K562 (cell line): ENCODE measurements at regions not wholly inside any gene's neighbourhood (a gene's known extent, or its start where the extent isn't known, plus 50 kb on each side); places are given as distances from the start of the nearest gene placed in this dataset.

ENCODE experiments used
- ATAC-seq: fragments of 200-7000 bp; cut with Tn5 transposase; 3 replicates; pipeline ENCODE4 v1.9.1; 2020; ENCODE audit warnings: moderate library complexity
- BruUV-seq: library from RNA; stranded (reverse); fragments of 400-500 nt; replicated peaks from 2 replicates; lab custom pipeline; 2021; lab: Mats Ljungman, UMichigan
- CTCF ChIA-PET: fragments of 300-600 bp; formaldehyde crosslinking; extraction: SDS; loops from one replicate; lab custom pipeline; 2021; ENCODE audit warnings: low intra/inter-chr PET ratio; lab: Yijun Ruan, JAX
- POLR2A ChIA-PET: fragments of 300-600, 350-650 bp; sonication (Branson Sonifier 250); formaldehyde crosslinking; extraction: SDS; loops from one replicate; lab custom pipeline; 2021; ENCODE audit warnings: antibody characterized with exemption, inconsistent platforms; lab: Yijun Ruan, JAX
- DNase-seq, 4 experiments: peaks; one replicate each; pipeline versions ENCODE4 v3.0.0 to v3.0.0-alpha.2; 2011 to 2018; ENCODE audit warnings: low spot score in 3 of 4, mixed read lengths in 3 of 4; ENCODE audit errors: extremely low read depth in 1 of 4
- FAIRE-seq: peaks from 2 replicates; lab custom pipeline; 2011; peaks lifted over from hg19 to GRCh38; lab: Jason Lieb, UNC
- H2AFZ ChIP-seq: 2 replicates; pipeline ENCODE4 v1.6.0; 2011; ENCODE audit warnings: low read depth, low read length, control low read depth, inconsistent platforms
- H3K27ac ChIP-seq: fragments of 200-600 bp; 3 replicates; pipeline ENCODE4 v1.8.0; 2011; ENCODE audit warnings: low read depth, mild to moderate bottlenecking, control low read depth, inconsistent platforms, low read length, moderate library complexity, mixed read lengths; ENCODE audit errors: extremely low read depth
- H3K27me3 ChIP-seq, 2 experiments: fragments of 300-600 bp in 1 of 2; 2 replicates in 1 of 2; 3 replicates in 1 of 2; pipeline versions ENCODE4 v1.6.0 to v1.8.0; 2011; ENCODE audit warnings: inconsistent platforms in 2 of 2, low read length in 2 of 2, mild to moderate bottlenecking in 1 of 2, mixed read lengths in 1 of 2, moderate library complexity in 1 of 2; ENCODE audit not compliant: control insufficient read depth in 2 of 2, insufficient read depth in 2 of 2
- H3K36me3 ChIP-seq: fragments of 300-600 bp; 3 replicates; pipeline ENCODE4 v1.8.0; 2011; ENCODE audit warnings: mild to moderate bottlenecking, low read length, inconsistent platforms; ENCODE audit not compliant: control insufficient read depth, insufficient read depth
- H3K4me1 ChIP-seq, 2 experiments: fragments of 200-600 bp in 1 of 2; replicated peaks in 1 of 2; 2 replicates in 1 of 2; 3 replicates in 1 of 2; pipeline versions ENCODE4 v1.5.1 to v1.8.0; 2011; ENCODE audit warnings: inconsistent platforms in 2 of 2, low read length in 2 of 2, mild to moderate bottlenecking in 1 of 2, mixed read lengths in 1 of 2, moderate library complexity in 1 of 2; ENCODE audit not compliant: control insufficient read depth in 2 of 2, insufficient read depth in 2 of 2
- H3K4me2 ChIP-seq: 2 replicates; pipeline ENCODE4 v1.6.1; 2011; ENCODE audit warnings: low read length, control low read depth, inconsistent platforms, mixed read lengths; ENCODE audit not compliant: insufficient read depth
- H3K4me3 ChIP-seq: fragments of 200-600 bp; sonication (generic), shearing (Covaris generic); 2 replicates; pipeline ENCODE4 v1.5.1; 2016; ENCODE audit warnings: control low read depth, inconsistent platforms
- H3K79me2 ChIP-seq: fragments of 200-600 bp; 3 replicates; pipeline ENCODE4 v1.8.0; 2011; ENCODE audit warnings: low read length, inconsistent platforms; ENCODE audit not compliant: control insufficient read depth, insufficient read depth
- H3K9ac ChIP-seq, 2 experiments: 2 replicates each; pipeline versions ENCODE4 v1.6.0 to v1.6.1; 2011; ENCODE audit warnings: low read depth in 2 of 2, low read length in 2 of 2, control low read depth in 1 of 2, inconsistent platforms in 1 of 2, mild to moderate bottlenecking in 1 of 2, mixed read lengths in 1 of 2; ENCODE audit not compliant: insufficient read depth in 1 of 2
- H3K9me1 ChIP-seq: one replicate; pipeline ENCODE4 v1.6.0; 2011; ENCODE audit warnings: inconsistent platforms, mild to moderate bottlenecking, low read length, moderate library complexity; ENCODE audit not compliant: control insufficient read depth, insufficient read depth
- H3K9me3 ChIP-seq: replicated peaks from 2 replicates; pipeline ENCODE4 v1.5.1; 2011; ENCODE audit warnings: low read depth, low read length, inconsistent platforms; ENCODE audit not compliant: control insufficient read depth, insufficient read depth
- H4K20me1 ChIP-seq: replicated peaks from 2 replicates; pipeline ENCODE4 v1.6.1; 2011; ENCODE audit warnings: low read length, inconsistent platforms, mixed read lengths; ENCODE audit not compliant: control insufficient read depth, insufficient read depth
- ARID3B ChIP-seq: fragments of 250-450 bp; sonication (Bioruptor Pico); IDR thresholded peaks from 2 replicates; pipeline ENCODE4 v1.4.0; 2020; ENCODE audit warnings: borderline replicate concordance
- HDAC3 ChIP-seq: fragments of 450-650 bp; IDR thresholded peaks from 2 replicates; pipeline ENCODE4 v1.6.1; 2018; ENCODE audit warnings: borderline replicate concordance, mild to moderate bottlenecking, moderate library complexity; ENCODE audit not compliant: partially characterized antibody
- KAT8 ChIP-seq: fragments of 450-650 bp; IDR thresholded peaks from 2 replicates; pipeline ENCODE4 v1.6.1; 2016; ENCODE audit warnings: low read depth, mild to moderate bottlenecking
- KLF16 ChIP-seq: IDR thresholded peaks from 2 replicates; pipeline ENCODE4 v1.6.1; 2016; ENCODE audit warnings: antibody characterized with exemption
- MAFK ChIP-seq: IDR thresholded peaks from 2 replicates; pipeline ENCODE4 v1.6.1; 2011; ENCODE audit warnings: low read length, improper control_type of control experiment
- RHOXF2B ChIP-seq: fragments of 250-450 bp; sonication (Bioruptor Pico); conservative IDR thresholded peaks from 2 replicates; pipeline ENCODE4 v1.5.1; 2021
- RNF2 ChIP-seq: sonication (generic); IDR thresholded peaks from 2 replicates; pipeline ENCODE4 v1.6.1; 2016
- SOX6 ChIP-seq: fragments of 450-650 bp; IDR thresholded peaks from 2 replicates; pipeline ENCODE4 v1.6.1; 2014; ENCODE audit warnings: mild to moderate bottlenecking
- TCF3 ChIP-seq: sonication (generic); formaldehyde crosslinking; IDR thresholded peaks from 2 replicates; pipeline ENCODE4 v1.4.0; 2020; ENCODE audit warnings: mild to moderate bottlenecking, missing genetic modification reagents
- ZNF717 ChIP-seq: fragments of 250-450 bp; sonication (Bioruptor Pico); IDR thresholded peaks from 2 replicates; pipeline ENCODE4 v1.5.0; 2021
- ZNF778 ChIP-seq: fragments of 450-650 bp; formaldehyde crosslinking; IDR thresholded peaks from 2 replicates; pipeline ENCODE4 v1.4.0; 2020; ENCODE audit warnings: mild to moderate bottlenecking, moderate library complexity
- ZNF785 ChIP-seq: fragments of 250-450 bp; sonication (Bioruptor Pico); IDR thresholded peaks from 2 replicates; pipeline ENCODE4 v1.4.0; 2020; ENCODE audit warnings: mild to moderate bottlenecking
- ZSCAN29 ChIP-seq: fragments of 450-650 bp; IDR thresholded peaks from 2 replicates; pipeline ENCODE4 v1.6.1; 2017
- WGBS: fragments of 100-300 bp; shearing (Covaris generic); methylation state at CpG from one replicate; pipeline ENCODE4 v1.1.6; 2016; ENCODE audit warnings: low coverage, mixed read lengths; ENCODE audit not compliant: insufficient coverage; ENCODE audit errors: missing lambda C conversion rate; 5-methylcytosine and 5-hydroxymethylcytosine counted together
- in situ Hi-C: fragments of 300-500 bp; cut with MboI; formaldehyde crosslinking; loops from 4 replicates; pipeline ENCODE4 v1.15.0; 2018; ENCODE audit warnings: inconsistent platforms, mixed read lengths
- intact Hi-C: fragments of 100-400 bp; cut with micrococcal nuclease; formaldehyde crosslinking; loops from 2 replicates; pipeline ENCODE4 v1.14.2; 2022

- intact Hi-C loops (no loop called here), in situ Hi-C loops (no loop called here)
- Histone ChIP-seq H2AFZ (no peak overlapping the region), H3K4me3 (no peak overlapping the region), H3K79me2 (no peaks in the 10 kb centered on the region), H3K4me1 (no peaks in the 10 kb centered on the region), H3K9me3 (no peaks in the 10 kb centered on the region; the same call in 1 of the 2 replicates), H3K9me1 (no peaks in the 10 kb centered on the region), H3K36me3 (no peaks in the 10 kb centered on the region), H3K27ac (no peak overlapping the region), H3K9ac (no peak overlapping the region), H3K27me3 (no peaks in the 10 kb centered on the region), H4K20me1 (no peaks in the 10 kb centered on the region), H3K4me2 (no peak overlapping the region)
- no peak for TF ChIP-seq RHOXF2B (CRISPR knock-in tag)
- TF ChIP-seq RNF2: no peak
- TF ChIP-seq ZNF778 (CRISPR knock-in tag): no peak
- TF ChIP-seq TCF3 (CRISPR knock-in tag): no peak
- no peak for TF ChIP-seq ARID3B (CRISPR knock-in tag)
- no peak for TF ChIP-seq MAFK
- TF ChIP-seq ZNF717 (CRISPR knock-in tag): no peak
- TF ChIP-seq KAT8: no peak
- no peak for TF ChIP-seq HDAC3
- TF ChIP-seq KLF16: no peak
- TF ChIP-seq SOX6: no peak
- TF ChIP-seq ZNF785 (CRISPR knock-in tag): no peak
- no peak for TF ChIP-seq ZSCAN29
- DNase-seq: no peak
- BruUV-seq: no TSS peak
- no peak for ATAC-seq
- no peak for FAIRE-seq
- ChIA-PET CTCF (no interaction called here), POLR2A (no interaction called here)
- 0% methylated on average over 4 of the region's 4 CpGs for WGBS
Observed at GRCh38 chr11:22982903-22983302, 122.6 kb upstream of the CCDC179 start.
